ENCODE measurements at regions not wholly inside any gene's neighbourhood (a gene's known extent, or its start where the extent isn't known, plus 50 kb on each side); places are given as distances from the start of the nearest gene placed in this dataset.

GRCh38 chr16:54231919-54232318 is 54.7 kb downstream of the IRX3 start:
- no peak overlapping the region for H3K27ac ChIP-seq (ENCODE audit: low read depth, low read length)

GRCh38 chr16:54231336-54231735 is 55.3 kb downstream of the IRX3 start:
- Histone ChIP-seq H3K9me3 (ENCODE audit: control insufficient read depth, insufficient read depth, low read length) (peaks cover 2% of the 10 kb centered on the region), H3K27me3 (ENCODE audit: control insufficient read depth, insufficient read depth, low read length) (no peaks in the 10 kb centered on the region), H3K27ac (ENCODE audit: low read depth, low read length) (no peak overlapping the region), H3K4me3 (ENCODE audit: low read depth, low read length) (no peak overlapping the region), H3K36me3 (ENCODE audit: control insufficient read depth, insufficient read depth, low read length) (no peaks in the 10 kb centered on the region), H3K4me1 (ENCODE audit: control insufficient read depth, insufficient read depth, low read length) (peaks cover 13% of the 10 kb centered on the region)
- DNase-seq (ENCODE audit: low read depth in 4 of 6, low spot score in 6 of 6) = no peak
- no CpG with 5 or more reads among the region's 1 CpG for WGBS (ENCODE audit: insufficient coverage)

More at GRCh38 chr16:54231919-54232318, 54.7 kb downstream of the IRX3 start:
- Histone ChIP-seq H3K4me1 (ENCODE audit: control insufficient read depth, insufficient read depth, low read length) (peaks cover 13% of the 10 kb centered on the region), H3K4me3 (ENCODE audit: low read depth, low read length) (no peak overlapping the region), H3K27me3 (ENCODE audit: control insufficient read depth, insufficient read depth, low read length) (no peaks in the 10 kb centered on the region), H3K9me3 (ENCODE audit: control insufficient read depth, insufficient read depth, low read length) (peaks cover 2% of the 10 kb centered on the region), H3K36me3 (ENCODE audit: control insufficient read depth, insufficient read depth, low read length) (no peaks in the 10 kb centered on the region)
- no peak for DNase-seq (ENCODE audit: low read depth in 4 of 6, low spot score in 6 of 6)
- 93% methylated on average over 3 of the region's 4 CpGs for WGBS (ENCODE audit: insufficient coverage)

GRCh38 chr16:54228325-54228724 is 58.3 kb downstream of the IRX3 start:
- Histone ChIP-seq H3K36me3 (ENCODE audit: control insufficient read depth, insufficient read depth, low read length) (no peaks in the 10 kb centered on the region), H3K4me1 (ENCODE audit: control insufficient read depth, insufficient read depth, low read length) (no peaks in the 10 kb centered on the region), H3K9me3 (ENCODE audit: control insufficient read depth, insufficient read depth, low read length) (peaks cover 2% of the 10 kb centered on the region), H3K27ac (ENCODE audit: low read depth, low read length) (no peak overlapping the region), H3K27me3 (ENCODE audit: control insufficient read depth, insufficient read depth, low read length) (no peaks in the 10 kb centered on the region), H3K4me3 (ENCODE audit: low read depth, low read length) (no peak overlapping the region)
- WGBS (ENCODE audit: insufficient coverage) = 93% methylated on average over 2 of the region's 3 CpGs
- DNase-seq (ENCODE audit: low read depth in 4 of 6, low spot score in 6 of 6) = no peak

- no peaks in the 10 kb centered on the region for H3K27me3 ChIP-seq (ENCODE audit: control insufficient read depth, insufficient read depth, low read length)
- 77% methylated on average over 4 of the region's 10 CpGs for WGBS (ENCODE audit: insufficient coverage)
- H3K36me3 ChIP-seq (ENCODE audit: control insufficient read depth, insufficient read depth, low read length) = no peaks in the 10 kb centered on the region
- peak in 1 of 6 donors; percentile 67 for DNase-seq (ENCODE audit: low read depth in 4 of 6, low spot score in 6 of 6)
- peaks cover 2% of the 10 kb centered on the region for H3K9me3 ChIP-seq (ENCODE audit: control insufficient read depth, insufficient read depth, low read length)
- no peak overlapping the region for H3K27ac ChIP-seq (ENCODE audit: low read depth, low read length)
- H3K4me3 ChIP-seq (ENCODE audit: low read depth, low read length) = no peak overlapping the region
- H3K4me1 ChIP-seq (ENCODE audit: control insufficient read depth, insufficient read depth, low read length) = no peaks in the 10 kb centered on the region
These were observed 60.1 kb downstream of the IRX3 start for GRCh38 chr16:54226296-54227010.

- H3K9me3 ChIP-seq (ENCODE audit: control insufficient read depth, insufficient read depth, low read length) = no peaks in the 10 kb centered on the region
- H3K27me3 ChIP-seq (ENCODE audit: control insufficient read depth, insufficient read depth, low read length) = no peaks in the 10 kb centered on the region
- no peaks in the 10 kb centered on the region for H3K36me3 ChIP-seq (ENCODE audit: control insufficient read depth, insufficient read depth, low read length)
- H3K4me3 ChIP-seq (ENCODE audit: low read depth, low read length) = no peak overlapping the region
- 100% methylated on average over 1 of the region's 2 CpGs for WGBS (ENCODE audit: insufficient coverage)
- no peak overlapping the region for H3K27ac ChIP-seq (ENCODE audit: low read depth, low read length)
- H3K4me1 ChIP-seq (ENCODE audit: control insufficient read depth, insufficient read depth, low read length) = peaks cover 2% of the 10 kb centered on the region
- DNase-seq (ENCODE audit: low read depth in 4 of 6, low spot score in 6 of 6) = no peak
These were observed 66.9 kb downstream of the IRX3 start for GRCh38 chr16:54219709-54220108.

- DNase-seq (ENCODE audit: low read depth in 4 of 6, low spot score in 6 of 6) = no peak
- H3K4me1 ChIP-seq (ENCODE audit: control insufficient read depth, insufficient read depth, low read length) = peaks cover 2% of the 10 kb centered on the region
- H3K36me3 ChIP-seq (ENCODE audit: control insufficient read depth, insufficient read depth, low read length) = no peaks in the 10 kb centered on the region
- WGBS (ENCODE audit: insufficient coverage) = 74% methylated on average over 3 of the region's 4 CpGs
- peaks cover 5% of the 10 kb centered on the region for H3K27me3 ChIP-seq (ENCODE audit: control insufficient read depth, insufficient read depth, low read length)
- no peak overlapping the region for H3K4me3 ChIP-seq (ENCODE audit: low read depth, low read length)
- H3K9me3 ChIP-seq (ENCODE audit: control insufficient read depth, insufficient read depth, low read length) = no peaks in the 10 kb centered on the region
- no peak overlapping the region for H3K27ac ChIP-seq (ENCODE audit: low read depth, low read length)
These were observed 69.9 kb downstream of the IRX3 start for GRCh38 chr16:54216688-54217087.

- Histone ChIP-seq H3K27ac (ENCODE audit: low read depth, low read length) (no peak overlapping the region), H3K4me1 (ENCODE audit: control insufficient read depth, insufficient read depth, low read length) (peaks cover 2% of the 10 kb centered on the region), H3K27me3 (ENCODE audit: control insufficient read depth, insufficient read depth, low read length) (peaks cover 5% of the 10 kb centered on the region), H3K36me3 (ENCODE audit: control insufficient read depth, insufficient read depth, low read length) (no peaks in the 10 kb centered on the region), H3K9me3 (ENCODE audit: control insufficient read depth, insufficient read depth, low read length) (no peaks in the 10 kb centered on the region), H3K4me3 (ENCODE audit: low read depth, low read length) (no peak overlapping the region)
- WGBS (ENCODE audit: insufficient coverage) = 81% methylated on average over 4 of the region's 9 CpGs
- DNase-seq (ENCODE audit: low read depth in 4 of 6, low spot score in 6 of 6) = peak in 2 of 6 donors; percentile 62 to 72
These were observed 70.3 kb downstream of the IRX3 start for GRCh38 chr16:54216268-54216667.

GRCh38 chr16:54215471-54215870 is 71.1 kb downstream of the IRX3 start:
- Histone ChIP-seq H3K4me3 (ENCODE audit: low read depth, low read length) (no peak overlapping the region), H3K27ac (ENCODE audit: low read depth, low read length) (no peak overlapping the region), H3K4me1 (ENCODE audit: control insufficient read depth, insufficient read depth, low read length) (peaks cover 2% of the 10 kb centered on the region), H3K9me3 (ENCODE audit: control insufficient read depth, insufficient read depth, low read length) (no peaks in the 10 kb centered on the region), H3K36me3 (ENCODE audit: control insufficient read depth, insufficient read depth, low read length) (no peaks in the 10 kb centered on the region), H3K27me3 (ENCODE audit: control insufficient read depth, insufficient read depth, low read length) (peaks cover 5% of the 10 kb centered on the region)
- peak in 1 of 6 donors; percentile 4 for DNase-seq (ENCODE audit: low read depth in 4 of 6, low spot score in 6 of 6)
- 94% methylated on average over 4 of the region's 4 CpGs for WGBS (ENCODE audit: insufficient coverage)

GRCh38 chr16:54213322-54213721 is 73.3 kb downstream of the IRX3 start:
- Histone ChIP-seq H3K27ac (ENCODE audit: low read depth, low read length) (no peak overlapping the region), H3K27me3 (ENCODE audit: control insufficient read depth, insufficient read depth, low read length) (peaks cover 5% of the 10 kb centered on the region), H3K36me3 (ENCODE audit: control insufficient read depth, insufficient read depth, low read length) (no peaks in the 10 kb centered on the region), H3K9me3 (ENCODE audit: control insufficient read depth, insufficient read depth, low read length) (no peaks in the 10 kb centered on the region), H3K4me3 (ENCODE audit: low read depth, low read length) (no peak overlapping the region), H3K4me1 (ENCODE audit: control insufficient read depth, insufficient read depth, low read length) (peaks cover 8% of the 10 kb centered on the region)
- DNase-seq (ENCODE audit: low read depth in 4 of 6, low spot score in 6 of 6) = no peak
- WGBS (ENCODE audit: insufficient coverage) = 70% methylated on average over 3 of the region's 4 CpGs

- no peak for DNase-seq (ENCODE audit: low read depth in 4 of 6, low spot score in 6 of 6)
- Histone ChIP-seq H3K36me3 (ENCODE audit: control insufficient read depth, insufficient read depth, low read length) (no peaks in the 10 kb centered on the region), H3K27me3 (ENCODE audit: control insufficient read depth, insufficient read depth, low read length) (peaks cover 5% of the 10 kb centered on the region), H3K4me3 (ENCODE audit: low read depth, low read length) (no peak overlapping the region), H3K4me1 (ENCODE audit: control insufficient read depth, insufficient read depth, low read length) (peaks cover 8% of the 10 kb centered on the region), H3K27ac (ENCODE audit: low read depth, low read length) (no peak overlapping the region), H3K9me3 (ENCODE audit: control insufficient read depth, insufficient read depth, low read length) (no peaks in the 10 kb centered on the region)
- WGBS (ENCODE audit: insufficient coverage) = 53% methylated on average over 9 of the region's 10 CpGs
These were observed 73.7 kb downstream of the IRX3 start for GRCh38 chr16:54212893-54213292.

Measured in spinal cord (tissue), 9 donors.